ENCODE measurements at regions not wholly inside any gene's neighbourhood (a gene's known extent, or its start where the extent isn't known, plus 50 kb on each side); places are given as distances from the start of the nearest gene placed in this dataset.

DNA sequence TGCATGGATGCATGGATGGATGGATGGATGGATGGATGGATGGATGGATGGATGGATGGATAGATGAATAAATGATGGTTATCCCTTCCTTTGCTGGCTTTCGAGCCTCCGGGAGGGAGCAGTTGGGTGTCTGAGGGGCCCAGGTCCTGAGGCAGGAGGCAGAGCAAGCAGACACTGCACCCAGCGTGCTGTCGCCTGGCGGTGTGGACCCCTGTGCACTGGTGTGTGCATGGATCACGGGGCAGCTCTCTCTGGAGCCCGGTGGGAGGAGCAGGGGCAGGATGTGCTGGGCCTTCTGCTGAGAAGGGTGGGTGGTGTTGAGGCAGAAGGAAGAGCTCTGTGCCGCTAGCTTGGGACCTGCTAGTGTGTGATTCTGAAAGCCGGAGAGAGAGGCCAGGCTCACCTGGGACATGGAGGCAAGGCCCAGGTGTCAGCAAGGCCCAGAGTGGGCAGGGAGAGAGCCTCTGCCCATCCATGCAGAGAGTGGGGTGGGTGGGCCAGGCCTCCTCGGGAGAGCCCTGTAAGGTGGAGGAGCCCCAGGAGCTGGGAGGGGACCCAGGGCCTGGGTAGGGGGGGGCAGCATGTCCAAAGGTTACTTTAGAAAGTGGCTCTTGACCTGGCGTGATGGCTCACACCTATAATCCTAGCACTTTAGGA is 254.4 kb downstream of the BRD1 start:
- TF ChIP-seq, protein P1, sequence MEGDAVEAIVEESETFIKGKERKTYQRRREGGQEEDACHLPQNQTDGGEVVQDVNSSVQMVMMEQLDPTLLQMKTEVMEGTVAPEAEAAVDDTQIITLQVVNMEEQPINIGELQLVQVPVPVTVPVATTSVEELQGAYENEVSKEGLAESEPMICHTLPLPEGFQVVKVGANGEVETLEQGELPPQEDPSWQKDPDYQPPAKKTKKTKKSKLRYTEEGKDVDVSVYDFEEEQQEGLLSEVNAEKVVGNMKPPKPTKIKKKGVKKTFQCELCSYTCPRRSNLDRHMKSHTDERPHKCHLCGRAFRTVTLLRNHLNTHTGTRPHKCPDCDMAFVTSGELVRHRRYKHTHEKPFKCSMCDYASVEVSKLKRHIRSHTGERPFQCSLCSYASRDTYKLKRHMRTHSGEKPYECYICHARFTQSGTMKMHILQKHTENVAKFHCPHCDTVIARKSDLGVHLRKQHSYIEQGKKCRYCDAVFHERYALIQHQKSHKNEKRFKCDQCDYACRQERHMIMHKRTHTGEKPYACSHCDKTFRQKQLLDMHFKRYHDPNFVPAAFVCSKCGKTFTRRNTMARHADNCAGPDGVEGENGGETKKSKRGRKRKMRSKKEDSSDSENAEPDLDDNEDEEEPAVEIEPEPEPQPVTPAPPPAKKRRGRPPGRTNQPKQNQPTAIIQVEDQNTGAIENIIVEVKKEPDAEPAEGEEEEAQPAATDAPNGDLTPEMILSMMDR (IDR thresholded peaks at IDR 0.05; ENCODE audit: low read depth, low read length, missing control alignments): no peak
- no peak for DNase-seq (ENCODE audit: low read depth)
- in situ Hi-C loops (cut with HindIII; ENCODE audit: low sequenced_read_pairs): no loop called here
- no peak overlapping the region for H3K4me3 ChIP-seq (ENCODE audit: low read depth, low read length)

DNA sequence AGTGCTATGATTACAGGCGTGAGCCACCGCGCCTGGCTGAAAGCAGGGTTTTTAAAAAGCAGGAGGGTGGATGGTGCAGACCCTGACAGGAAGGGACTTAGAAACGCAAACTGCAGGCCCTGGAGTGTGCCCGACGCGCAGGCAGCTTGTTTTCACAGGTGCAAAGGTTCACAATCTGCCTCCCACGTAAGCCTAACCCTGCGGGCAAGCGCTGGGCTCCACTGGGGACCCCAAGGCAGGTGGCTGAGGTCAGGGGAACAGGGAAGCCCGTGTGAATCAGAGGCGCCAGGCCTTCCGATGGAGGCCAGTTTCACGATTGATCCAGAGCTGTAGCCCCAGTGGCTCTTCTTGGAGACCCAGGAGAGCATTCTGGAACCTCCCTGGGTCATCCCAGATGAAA is 256.3 kb downstream of the BRD1 start:
- in situ Hi-C loops (cut with HindIII; ENCODE audit: low sequenced_read_pairs): no loop called here
- DNase-seq (ENCODE audit: low read depth): no peak
- TF ChIP-seq, protein P1 (IDR thresholded peaks at IDR 0.05; ENCODE audit: low read depth, low read length, missing control alignments): no peak
- no peak overlapping the region for H3K4me3 ChIP-seq (ENCODE audit: low read depth, low read length)

DNA sequence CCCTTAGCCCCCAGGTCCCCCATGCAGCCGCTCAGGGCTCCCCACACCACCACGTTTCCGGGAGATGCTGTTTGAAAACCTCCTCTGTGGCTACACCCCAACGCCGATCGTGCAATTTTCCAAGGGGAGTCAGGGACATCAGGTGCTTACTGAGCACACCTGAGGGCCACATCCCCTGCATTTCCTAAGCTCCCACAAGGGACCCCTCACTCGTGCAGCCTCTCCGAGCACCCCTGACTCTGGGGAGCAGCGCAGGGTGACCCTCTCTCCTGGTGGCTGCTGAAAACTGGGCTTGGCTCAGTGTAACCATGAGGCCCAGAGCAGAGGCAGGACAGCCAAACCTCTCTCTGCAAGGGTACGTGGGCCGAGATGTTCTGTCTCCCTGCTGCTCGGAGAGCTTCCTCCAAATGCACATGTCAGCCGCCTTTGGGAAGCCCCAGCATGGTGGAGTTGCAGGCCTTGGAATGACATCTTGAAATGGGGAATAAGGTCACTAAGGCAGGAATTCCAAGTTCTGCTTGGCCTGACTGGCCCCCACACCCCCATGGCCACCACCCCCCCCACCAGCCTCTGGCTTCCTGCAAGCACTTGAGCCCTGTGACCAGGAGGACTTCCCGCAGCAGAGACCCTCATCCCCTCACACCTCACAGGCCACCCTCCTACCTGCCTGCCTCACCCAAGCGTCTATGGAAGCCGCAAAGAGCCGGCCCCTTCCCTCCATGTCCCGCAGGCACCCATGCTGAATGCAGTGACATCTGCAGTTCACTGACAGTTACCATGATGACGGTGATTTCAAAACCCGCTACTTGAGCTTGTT is 257.4 kb downstream of the BRD1 start:
- TF ChIP-seq, protein P1 (IDR thresholded peaks at IDR 0.05; ENCODE audit: low read depth, low read length, missing control alignments): no peak
- DNase-seq (ENCODE audit: low read depth): no peak
- no peak overlapping the region for H3K4me3 ChIP-seq (ENCODE audit: low read depth, low read length)
- in situ Hi-C loops (cut with HindIII; ENCODE audit: low sequenced_read_pairs): no loop called here

DNA sequence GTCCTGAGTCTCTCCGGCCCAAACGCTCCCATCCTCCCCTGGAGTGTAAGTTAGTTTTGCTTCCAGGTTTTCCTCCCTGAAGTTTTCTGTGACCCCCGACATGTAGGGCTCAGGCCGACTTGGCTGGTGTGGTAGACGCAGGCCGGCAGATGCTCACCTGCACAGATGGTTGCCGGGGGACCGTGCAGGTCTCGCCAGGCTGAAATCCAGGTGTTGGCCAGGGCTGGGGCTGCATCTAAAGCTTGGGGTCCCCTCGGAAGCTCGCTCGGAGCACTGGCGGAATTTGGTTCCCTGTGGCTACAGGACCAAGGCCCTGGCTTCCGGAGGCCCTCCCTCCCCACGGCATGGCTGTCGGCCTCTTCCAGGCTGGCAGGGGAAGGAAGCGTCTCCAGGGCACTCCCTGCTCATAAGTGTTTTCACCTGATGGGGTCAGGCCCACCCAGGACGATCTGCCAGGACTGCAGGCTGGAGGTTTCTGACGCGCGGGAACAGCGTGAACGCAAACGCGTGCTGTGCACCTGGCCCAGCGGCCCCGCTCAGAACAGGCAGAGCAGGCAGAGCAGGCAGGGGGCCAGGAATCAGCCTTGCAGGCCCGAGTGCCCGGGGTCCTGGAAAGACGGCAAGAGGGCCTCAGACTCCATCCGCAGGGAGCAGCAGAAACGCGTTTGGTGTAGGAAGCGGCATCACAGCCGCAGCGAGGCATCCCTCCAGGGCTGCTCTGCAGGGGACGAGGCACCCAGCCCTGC is 258.2 kb downstream of the BRD1 start:
- TF ChIP-seq, protein P1 (IDR thresholded peaks at IDR 0.05; ENCODE audit: low read depth, low read length, missing control alignments): no peak
- in situ Hi-C loops (cut with HindIII; ENCODE audit: low sequenced_read_pairs): no loop called here
- H3K4me3 ChIP-seq (ENCODE audit: low read depth, low read length): no peak overlapping the region
- DNase-seq (ENCODE audit: low read depth): no peak

DNA sequence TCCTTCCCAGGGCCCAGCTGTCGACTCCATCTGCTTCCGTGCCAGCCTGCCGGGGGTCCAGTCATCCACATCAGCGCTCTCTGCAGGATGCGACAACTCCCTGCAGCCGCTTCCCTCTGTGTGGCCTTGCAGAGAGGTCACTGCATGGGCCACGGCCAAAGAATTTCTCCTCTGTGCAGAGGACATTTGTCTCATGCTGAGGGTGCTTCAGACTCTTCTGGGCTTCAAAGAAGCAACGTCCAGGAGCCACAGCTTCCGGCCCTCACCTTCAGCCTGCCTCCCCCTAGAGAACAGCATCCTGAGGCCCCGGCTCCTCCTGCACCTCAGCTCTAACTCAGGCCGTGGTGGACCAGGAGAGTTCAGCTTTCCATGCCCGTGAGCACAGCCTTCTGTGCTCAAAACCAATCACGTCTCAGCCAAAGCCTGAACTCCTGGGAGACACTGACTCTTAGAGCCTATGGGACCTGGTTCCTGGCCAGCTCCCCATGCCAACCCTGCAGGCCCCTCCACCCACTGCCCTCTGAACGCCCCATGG is 258.9 kb downstream of the BRD1 start:
- no peak overlapping the region for H3K4me3 ChIP-seq (ENCODE audit: low read depth, low read length)
- TF ChIP-seq, protein P1 (IDR thresholded peaks at IDR 0.05; ENCODE audit: low read depth, low read length, missing control alignments): no peak
- in situ Hi-C loops (cut with HindIII; ENCODE audit: low sequenced_read_pairs): no loop called here
- DNase-seq (ENCODE audit: low read depth): no peak
